NCI-H187 (cell line): ENCODE measurements at regions not wholly inside any gene's neighbourhood (a gene's known extent, or its start where the extent isn't known, plus 50 kb on each side); places are given as distances from the start of the nearest gene placed in this dataset.

Experiments
- DNase-seq, 2 experiments: peaks; one replicate each; lab custom pipeline; 2025; lab: John Stamatoyannopoulos, UW

GRCh38 chr13:97562962-97563361 lies 129.0 kb downstream of the RAP2A start:
- no peak for DNase-seq

GRCh38 chr13:97564956-97565355 lies 131.0 kb downstream of the RAP2A start:
- no peak for DNase-seq

- no peak for DNase-seq
Observed at GRCh38 chr13:97565906-97566305, 131.9 kb downstream of the RAP2A start.

GRCh38 chr13:97566907-97567306 lies 132.9 kb downstream of the RAP2A start:
- DNase-seq, result no peak

- DNase-seq, result no peak
Observed at GRCh38 chr13:97567510-97568243, 133.7 kb downstream of the RAP2A start.

- DNase-seq, result no peak
Observed at GRCh38 chr13:97568850-97569249, 134.9 kb downstream of the RAP2A start.

- DNase-seq, result no peak
Observed at GRCh38 chr13:97569841-97570240, 135.9 kb downstream of the RAP2A start.

- no peak for DNase-seq
Observed at GRCh38 chr13:97570442-97570841, 136.5 kb downstream of the RAP2A start.

- DNase-seq, result no peak
Observed at GRCh38 chr13:97573011-97573410, 139.0 kb downstream of the RAP2A start.

GRCh38 chr13:97574926-97575325 lies 141.0 kb downstream of the RAP2A start:
- DNase-seq, result no peak

- no peak for DNase-seq
Observed at GRCh38 chr13:97577026-97577425, 143.1 kb downstream of the RAP2A start.

- no peak for DNase-seq
Observed at GRCh38 chr13:97582170-97582569, 148.2 kb downstream of the RAP2A start.

GRCh38 chr13:97583907-97584497 lies 150.0 kb downstream of the RAP2A start:
- no peak for DNase-seq

- DNase-seq, result no peak
Observed at GRCh38 chr13:97586941-97587340, 153.0 kb downstream of the RAP2A start.

GRCh38 chr13:97588993-97589392 lies 155.0 kb downstream of the RAP2A start:
- no peak for DNase-seq

- DNase-seq, result peak; percentile 3 to 17
Observed at GRCh38 chr13:97600458-97601075, 166.6 kb downstream of the RAP2A start.

- no peak for DNase-seq
Observed at GRCh38 chr13:97615266-97615665, 181.3 kb downstream of the RAP2A start.

- no peak for DNase-seq
Observed at GRCh38 chr13:97616385-97616784, 182.4 kb downstream of the RAP2A start.

- DNase-seq, result no peak
Observed at GRCh38 chr13:97621025-97621424, 187.1 kb downstream of the RAP2A start.

- DNase-seq, result no peak
Observed at GRCh38 chr13:97621631-97622030, 187.7 kb downstream of the RAP2A start.

GRCh38 chr13:97627566-97627965 lies 193.6 kb downstream of the RAP2A start:
- DNase-seq, result peak; percentile 54 to 79

GRCh38 chr13:97629601-97630272 lies 195.8 kb downstream of the RAP2A start:
- peak; percentile 60 to 76 for DNase-seq

- DNase-seq, result no peak
Observed at GRCh38 chr13:97630725-97631124, 196.8 kb downstream of the RAP2A start.
